Astrocyte of the cerebellum (primary cell): ENCODE measurements at regions not wholly inside any gene's neighbourhood (a gene's known extent, or its start where the extent isn't known, plus 50 kb on each side); places are given as distances from the start of the nearest gene placed in this dataset.
A peak's percentile ranks its signal among the peaks of the same experiment; 100 is the strongest.

ENCODE experiments used
- DNase-seq: peaks from one replicate; pipeline ENCODE4 v3.0.0-alpha.2; 2011; ENCODE audit warnings: low read depth
- H3K4me3 ChIP-seq: 2 replicates; pipeline ENCODE4 v1.5.1; 2011; ENCODE audit warnings: mild to moderate bottlenecking, low read depth, low read length, moderate library complexity
- CTCF ChIP-seq: IDR thresholded peaks from 2 replicates; pipeline ENCODE4 v1.5.1; 2012; ENCODE audit warnings: low read length, low read depth, moderate library complexity, mild to moderate bottlenecking; ENCODE audit errors: missing control alignments
- in situ Hi-C: cut with HindIII; loops from 2 replicates; pipeline ENCODE4 v1.10.0; 2017; ENCODE audit warnings: low sequenced_read_pairs

GRCh38 chr16:79809376-79809775 is 208.8 kb upstream of the MAF start:
- no peak for TF ChIP-seq CTCF
- in situ Hi-C loops: no loop called here
- DNase-seq: no peak
- no peak overlapping the region for H3K4me3 ChIP-seq

- DNase-seq: no peak
- TF ChIP-seq CTCF: no peak
- in situ Hi-C loops: no loop called here
- no peak overlapping the region for H3K4me3 ChIP-seq
Observed at GRCh38 chr16:79808731-79809130, 208.2 kb upstream of the MAF start.

GRCh38 chr16:79806757-79807156 is 206.2 kb upstream of the MAF start:
- no peak for DNase-seq
- in situ Hi-C loops: no loop called here
- H3K4me3 ChIP-seq: no peak overlapping the region
- no peak for TF ChIP-seq CTCF

- peak; percentile 52 for DNase-seq
- H3K4me3 ChIP-seq: no peak overlapping the region
- TF ChIP-seq CTCF: no peak
- in situ Hi-C loops: no loop called here
Observed at GRCh38 chr16:79805621-79806020, 205.1 kb upstream of the MAF start.

- no peak for TF ChIP-seq CTCF
- H3K4me3 ChIP-seq: no peak overlapping the region
- in situ Hi-C loops: no loop called here
- DNase-seq: no peak
Observed at GRCh38 chr16:79801646-79802045, 201.1 kb upstream of the MAF start.

- in situ Hi-C loops: no loop called here
- no peak overlapping the region for H3K4me3 ChIP-seq
- no peak for DNase-seq
- no peak for TF ChIP-seq CTCF
Observed at GRCh38 chr16:79800016-79800608, 199.6 kb upstream of the MAF start.

GRCh38 chr16:79798416-79799053 is 198.0 kb upstream of the MAF start:
- H3K4me3 ChIP-seq: no peak overlapping the region
- no peak for DNase-seq
- in situ Hi-C loops: no loop called here
- no peak for TF ChIP-seq CTCF
